ENCODE measurements at regions not wholly inside any gene's neighbourhood (a gene's known extent, or its start where the extent isn't known, plus 50 kb on each side); places are given as distances from the start of the nearest gene placed in this dataset.

DNA sequence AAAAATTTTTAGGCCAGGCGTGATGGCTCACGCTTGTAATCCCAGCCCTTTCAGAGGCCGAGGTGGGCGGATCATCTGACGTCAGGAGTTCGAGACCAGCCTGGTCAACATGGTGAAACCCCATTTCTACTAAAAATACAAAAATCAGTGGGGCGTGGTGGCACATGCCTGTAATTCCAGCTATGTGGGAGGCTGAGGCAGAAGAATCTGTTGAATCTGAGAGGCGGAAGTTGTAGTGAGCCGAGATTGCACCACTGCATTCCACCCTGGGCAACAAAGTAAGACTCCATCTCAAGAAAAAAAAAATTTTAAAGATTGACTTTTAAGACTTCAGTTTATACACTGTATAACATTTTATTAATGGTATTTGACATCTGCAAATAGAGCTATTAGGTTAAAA lies 60.1 kb upstream of the GNAQ start:
- H3K9me3 Mint-ChIP-seq = peaks cover 3% of the 10 kb centered on the region in 2 experiments; a peak in 2 of 5 replicates
- Histone ChIP-seq H3K23ac (ENCODE audit: insufficient read length, low read depth, low read length) (no peak overlapping the region), H3K4me2 (ENCODE audit: insufficient read depth, insufficient read length, low read length) (no peak overlapping the region), H2BK12ac (ENCODE audit: insufficient read length, low read depth, low read length) (no peak overlapping the region), H3K27me3 (ENCODE audit: insufficient read depth, low read length) (no peaks in the 10 kb centered on the region), H2BK5ac (ENCODE audit: insufficient read length, low read length) (no peak overlapping the region), H3T11ph (ENCODE audit: low read length) (no peak overlapping the region), H3K27ac (ENCODE audit: insufficient read length, low read depth, low read length) (no peak overlapping the region), H2BK20ac (ENCODE audit: low read depth, low read length, poor library complexity, severe bottlenecking) (no peak overlapping the region), H2AK5ac (ENCODE audit: insufficient read length, low read length) (no peak overlapping the region), H4K8ac (replicated peaks; ENCODE audit: insufficient read length, low read depth, low read length) (no peak overlapping the region), H3K79me1 (ENCODE audit: insufficient read depth, low read depth, low read length, poor library complexity, severe bottlenecking) (no peaks in the 10 kb centered on the region), H3K79me2 (ENCODE audit: insufficient read depth, low read length) (no peaks in the 10 kb centered on the region), H3K9me3 (ENCODE audit: control insufficient read depth, low read depth, low read length) (no peaks in the 10 kb centered on the region), H3K14ac (ENCODE audit: insufficient read depth, low read length) (no peak overlapping the region), H3K56ac (ENCODE audit: insufficient read length, low read depth, low read length) (no peak overlapping the region), H3K4me1 (ENCODE audit: insufficient read depth, low read length) (no peaks in the 10 kb centered on the region), H3K23me2 (ENCODE audit: insufficient read length, low read depth, low read length, poor library complexity, severe bottlenecking) (no peaks in the 10 kb centered on the region), H3K4ac (ENCODE audit: low read depth, low read length) (no peak overlapping the region), H4K91ac (ENCODE audit: insufficient read length, low read depth, low read length) (no peak overlapping the region), H3K9ac (ENCODE audit: extremely low read depth, insufficient read length, low read length) (no peak overlapping the region), H2BK15ac (ENCODE audit: low read depth, low read length) (no peak overlapping the region), H4K20me1 (ENCODE audit: control insufficient read depth, insufficient read depth, insufficient read length) (no peaks in the 10 kb centered on the region), H4K5ac (ENCODE audit: insufficient read length, low read depth, low read length) (no peak overlapping the region), H3K18ac (ENCODE audit: insufficient read length, low read depth, low read length) (no peak overlapping the region), H2BK120ac (ENCODE audit: low read depth, low read length, poor library complexity, severe bottlenecking) (no peak overlapping the region), H2AFZ (ENCODE audit: low read length) (no peak overlapping the region)
- no peaks in the 10 kb centered on the region for H3K4me1 Mint-ChIP-seq
- no peak for DNase-seq
- H3K4me3 Mint-ChIP-seq = no peak overlapping the region
- H3K36me3 Mint-ChIP-seq (ENCODE audit: insufficient read depth in 1 of 3, low read depth in 3 of 3) = 0 out of 7 replicates have a peak, but pooled peaks cover 0 to 2% (median 0%) of the 10 kb centered on the region in 3 experiments
- no peak for TF ChIP-seq CTCF (conservative IDR thresholded peaks at IDR 0.05)
- no CpG with 5 or more reads among the region's 9 CpGs for WGBS (ENCODE audit: extremely low coverage, insufficient read length, low lambda C conversion rate)
- H3K27me3 Mint-ChIP-seq (ENCODE audit: low read depth) = peaks cover 2% of the 10 kb centered on the region; the same call in 1 of the 2 replicates
- H3K27ac Mint-ChIP-seq = no peak overlapping the region

All from H9 (cell line).